AG04450 (cell line): ENCODE measurements at regions not wholly inside any gene's neighbourhood (a gene's known extent, or its start where the extent isn't known, plus 50 kb on each side); places are given as distances from the start of the nearest gene placed in this dataset.

Experiments used
- CTCF ChIA-PET: fragments of 300-600, 350-600 bp; formaldehyde crosslinking; extraction: SDS; loops from one replicate; lab custom pipeline; 2022; ENCODE audit warnings: antibody characterized with exemption, inconsistent platforms; lab: Charles Lee
- POLR2A ChIA-PET: fragments of 350-600 bp; formaldehyde crosslinking; extraction: SDS; loops from one replicate; lab custom pipeline; 2021; ENCODE audit warnings: antibody characterized with exemption, inconsistent platforms; lab: Yijun Ruan, JAX
- DNase-seq: peaks from one replicate; pipeline ENCODE4 v3.0.0-alpha.2; 2011; ENCODE audit warnings: low read depth, low spot score
- H3K27ac ChIP-seq: one replicate; pipeline ENCODE4 v1.5.1; 2012; ENCODE audit warnings: low read depth, low read length, control low read depth
- H3K27me3 ChIP-seq: one replicate; pipeline ENCODE4 v1.6.0; 2012; ENCODE audit warnings: low read length; ENCODE audit not compliant: control insufficient read depth, insufficient read depth
- H3K4me3 ChIP-seq: 2 replicates; pipeline ENCODE4 v1.5.1; 2011; ENCODE audit warnings: mild to moderate bottlenecking, low read depth, low read length, control low read depth
- H3K9me3 ChIP-seq: 2 replicates; pipeline ENCODE4 v1.5.1; 2012; ENCODE audit warnings: low read length; ENCODE audit not compliant: control insufficient read depth, insufficient read depth
- CTCF ChIP-seq: IDR thresholded peaks from 2 replicates; pipeline ENCODE4 v1.5.1; 2011; ENCODE audit warnings: low read depth, low read length, control low read depth, inconsistent platforms

- Histone ChIP-seq H3K9me3 (no peaks in the 10 kb centered on the region), H3K4me3 (no peak overlapping the region), H3K27ac (peak overlapping the region; percentile 35), H3K27me3 (no peaks in the 10 kb centered on the region)
- CTCF ChIA-PET, result interaction anchor here (0.6 to 1.2 kb wide), 2 partner anchors 32 to 125 kb away, joined by 3 read pairs; no protein-coding TSS in a partner anchor
- DNase-seq, result peak; percentile 69
- no peak for TF ChIP-seq CTCF
- POLR2A ChIA-PET, result no interaction called here
Measured at GRCh38 chr2:74747411-74748080, 86.4 kb upstream of the HK2 start.

GRCh38 chr2:74748665-74749064 is 85.3 kb upstream of the HK2 start:
- Histone ChIP-seq H3K9me3 (no peaks in the 10 kb centered on the region), H3K4me3 (no peak overlapping the region), H3K27me3 (no peaks in the 10 kb centered on the region), H3K27ac (no peak overlapping the region)
- POLR2A ChIA-PET, result no interaction called here
- DNase-seq, result no peak
- CTCF ChIA-PET, result interaction anchor here (1.9 kb wide), 1 partner anchor 33 kb away, joined by 5 read pairs; no protein-coding TSS in a partner anchor
- no peak for TF ChIP-seq CTCF

GRCh38 chr2:74749432-74749831 is 84.5 kb upstream of the HK2 start:
- no peak overlapping the region for H3K4me3 ChIP-seq
- ChIA-PET CTCF (interaction anchor here (1.9 kb wide), 1 partner anchor 34 kb away, joined by 5 read pairs; no protein-coding TSS in a partner anchor), POLR2A (interaction anchor here (0.6 kb wide), 1 partner anchor 13 kb away, joined by 3 read pairs; no protein-coding TSS in a partner anchor)
- DNase-seq, result no peak
- H3K27ac ChIP-seq, result no peak overlapping the region
- H3K9me3 ChIP-seq, result peaks cover under 1% of the 10 kb centered on the region; the same call in 1 of the 2 replicates
- TF ChIP-seq CTCF, result no peak
- H3K27me3 ChIP-seq, result no peaks in the 10 kb centered on the region

GRCh38 chr2:74751981-74752851 is 81.7 kb upstream of the HK2 start:
- no peak for DNase-seq
- Histone ChIP-seq H3K27ac (no peak overlapping the region), H3K27me3 (no peaks in the 10 kb centered on the region), H3K9me3 (peaks cover 17% of the 10 kb centered on the region), H3K4me3 (no peak overlapping the region)
- POLR2A ChIA-PET, result no interaction called here
- CTCF ChIA-PET, result no interaction called here
- no peak for TF ChIP-seq CTCF
